ENCODE measurements at regions not wholly inside any gene's neighbourhood (a gene's known extent, or its start where the extent isn't known, plus 50 kb on each side); places are given as distances from the start of the nearest gene placed in this dataset.
"Not testable (repeated sequence)": the region's sequence is repeated elsewhere in the genome, so short reads cannot be mapped to it uniquely, and the experiment has no call there.

DNA sequence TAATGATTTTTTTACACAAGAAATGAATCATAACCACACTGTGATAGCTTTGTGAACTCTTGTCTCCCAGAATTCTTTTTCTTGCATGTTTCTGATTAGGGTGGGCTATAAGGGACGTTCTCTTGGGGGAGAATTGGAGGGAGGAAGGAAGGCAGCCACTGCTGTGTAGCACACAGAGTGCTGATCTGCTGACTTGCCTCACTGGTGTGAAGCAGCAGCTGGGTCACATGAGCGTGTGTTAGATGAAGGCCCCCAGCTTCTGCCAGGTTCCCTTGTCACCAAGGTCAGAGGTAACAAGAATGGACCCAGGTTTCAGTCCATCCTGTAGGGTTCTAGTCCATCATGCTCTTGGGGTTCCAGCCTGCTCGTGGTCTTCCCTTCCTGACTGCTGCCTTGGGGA, 107.4 kb upstream of the GLI2 start:
- no peak for DNase-seq (ENCODE audit: low read depth)

DNA sequence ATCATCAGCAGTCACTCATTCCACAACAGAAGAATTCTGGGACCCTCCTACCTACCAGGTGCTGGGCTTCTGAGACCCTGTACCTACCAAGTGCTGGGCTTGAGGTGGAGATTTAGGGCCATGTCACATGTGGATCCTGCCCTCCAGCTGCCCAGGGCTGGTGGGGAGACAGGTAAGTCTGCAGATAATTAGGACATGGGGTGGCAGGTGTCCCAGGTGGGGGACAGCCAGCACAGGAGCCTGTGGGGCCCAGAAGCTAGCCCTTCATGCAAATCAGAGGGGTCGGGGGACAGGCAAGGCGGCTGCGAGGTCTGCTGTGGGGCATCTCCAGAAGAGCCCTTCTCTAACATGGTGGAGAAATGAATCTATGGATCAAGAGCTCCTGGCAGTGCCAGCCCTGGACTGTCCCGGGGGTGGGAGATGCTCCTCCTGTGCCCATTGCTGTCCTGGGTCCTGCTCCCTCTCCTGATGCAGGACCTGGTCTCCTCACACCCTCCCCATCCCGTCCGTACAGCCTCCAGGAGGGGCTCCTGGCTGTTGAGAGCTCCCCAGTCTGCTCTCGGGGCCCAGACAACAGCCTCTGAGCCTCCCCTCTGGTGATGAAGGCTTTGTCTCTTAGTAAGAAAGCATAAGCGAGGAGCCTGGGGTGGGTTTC, 106.3 kb upstream of the GLI2 start:
- no peak for DNase-seq (ENCODE audit: low read depth)

DNA sequence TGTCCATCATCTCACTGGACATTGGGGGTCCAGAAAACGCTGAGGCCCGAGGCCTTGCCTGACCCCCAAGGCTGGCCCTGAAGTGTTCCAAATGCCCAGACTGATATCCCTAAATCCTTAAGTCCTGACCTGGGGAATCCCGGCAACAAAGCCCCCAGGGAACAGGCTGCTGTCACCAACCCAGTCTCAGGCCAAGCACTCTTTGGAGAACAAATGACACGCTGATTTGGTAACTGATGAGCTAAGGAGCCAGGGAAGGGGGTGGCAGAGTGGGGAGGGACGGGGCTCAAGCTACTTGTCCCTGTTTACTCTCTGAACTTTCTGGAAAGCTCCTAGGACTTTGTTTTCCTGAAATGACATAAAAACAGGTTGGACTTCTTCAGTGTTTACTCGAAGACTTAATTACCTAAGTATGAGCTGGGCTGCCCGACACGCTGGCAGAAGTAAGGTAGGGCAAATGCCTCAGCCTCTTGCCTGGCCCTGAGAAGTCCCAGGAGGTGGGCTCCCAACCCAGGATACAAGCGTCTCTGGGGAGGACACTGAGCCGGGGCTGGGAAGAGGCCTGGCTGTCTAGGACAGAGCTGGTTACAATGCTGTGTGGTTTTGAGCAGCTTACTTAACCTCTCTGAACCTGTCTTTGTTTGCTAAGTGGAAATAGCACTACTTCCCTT, 105.5 kb upstream of the GLI2 start:
- DNase-seq (ENCODE audit: low read depth): no peak

DNA sequence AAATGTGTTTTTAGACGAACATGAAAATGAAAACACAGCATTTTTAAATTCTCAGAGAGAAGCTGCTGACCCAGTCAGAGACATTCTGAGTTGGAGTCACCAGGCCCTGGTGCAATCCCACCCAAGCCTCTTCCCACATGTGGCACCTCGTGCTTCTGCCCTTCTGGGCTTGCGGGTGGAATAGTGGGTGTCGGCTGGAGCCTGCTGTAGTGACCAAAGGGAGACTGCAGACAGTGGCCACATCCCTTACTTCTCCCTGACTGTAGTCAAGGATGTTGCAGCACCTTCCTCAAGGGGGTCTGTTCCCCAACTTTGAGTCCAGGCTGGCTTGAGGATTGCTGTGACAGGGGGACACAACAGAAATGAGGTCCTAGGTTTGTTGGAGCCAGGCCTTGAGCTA, 104.4 kb upstream of the GLI2 start:
- no peak for DNase-seq (ENCODE audit: low read depth)

- no peak for DNase-seq (ENCODE audit: low read depth)
Observed at GRCh38 chr2:120631724-120632123, 103.9 kb upstream of the GLI2 start.

- no peak for DNase-seq (ENCODE audit: low read depth)
Observed at GRCh38 chr2:120632796-120633646, 102.6 kb upstream of the GLI2 start.

DNA sequence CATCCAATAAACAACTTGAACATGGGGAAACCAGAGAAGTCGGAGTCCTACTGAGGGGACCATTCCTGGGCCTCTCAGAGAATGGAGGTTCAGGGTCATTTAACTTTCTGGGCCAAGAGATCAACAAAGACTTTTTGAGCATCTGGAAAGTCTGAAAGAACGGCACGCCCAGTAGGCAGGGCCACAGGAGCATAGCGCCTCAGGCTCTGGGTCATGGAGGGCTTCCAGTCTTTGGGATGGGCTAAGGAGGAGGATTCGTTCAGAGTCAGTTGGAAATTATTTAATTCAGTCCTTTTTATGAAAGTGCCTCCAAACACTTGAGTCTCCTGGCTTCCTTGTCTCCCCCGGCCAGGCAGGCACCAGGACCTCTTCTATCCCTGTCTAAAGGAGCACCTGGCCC, 101.1 kb upstream of the GLI2 start:
- DNase-seq (ENCODE audit: low read depth): no peak

- no peak for DNase-seq (ENCODE audit: low read depth)
Observed at GRCh38 chr2:120635146-120635545, 100.5 kb upstream of the GLI2 start.

- DNase-seq (ENCODE audit: low read depth): no peak
Observed at GRCh38 chr2:120637847-120638246, 97.8 kb upstream of the GLI2 start.

DNA sequence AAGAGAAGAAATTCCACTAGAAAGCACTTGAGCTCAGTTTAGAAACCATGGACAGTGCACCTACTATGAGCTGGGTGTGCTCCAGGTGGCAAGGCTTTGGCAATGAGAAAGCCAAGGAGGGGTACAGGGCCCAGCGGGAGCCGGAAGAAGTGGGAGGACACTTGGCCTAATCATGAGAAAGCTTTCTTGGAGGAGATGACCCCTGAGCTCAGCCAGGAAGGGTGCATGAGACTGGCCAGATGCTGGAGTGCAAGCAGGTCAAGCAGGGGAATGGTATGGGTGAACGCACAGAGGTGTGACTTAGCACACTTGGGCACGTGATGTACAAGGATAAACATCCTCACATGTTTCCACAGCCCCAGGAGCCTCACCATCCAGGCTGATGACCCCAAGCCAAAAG, 97.2 kb upstream of the GLI2 start:
- DNase-seq (ENCODE audit: low read depth): no peak

GRCh38 chr2:120641366-120641771, 94.3 kb upstream of the GLI2 start:
- DNase-seq (ENCODE audit: low read depth): peak; percentile 67

GRCh38 chr2:120642646-120643045, 93.0 kb upstream of the GLI2 start:
- DNase-seq (ENCODE audit: low read depth): no peak

GRCh38 chr2:120646994-120647393, 88.7 kb upstream of the GLI2 start:
- DNase-seq (ENCODE audit: low read depth): no peak

DNA sequence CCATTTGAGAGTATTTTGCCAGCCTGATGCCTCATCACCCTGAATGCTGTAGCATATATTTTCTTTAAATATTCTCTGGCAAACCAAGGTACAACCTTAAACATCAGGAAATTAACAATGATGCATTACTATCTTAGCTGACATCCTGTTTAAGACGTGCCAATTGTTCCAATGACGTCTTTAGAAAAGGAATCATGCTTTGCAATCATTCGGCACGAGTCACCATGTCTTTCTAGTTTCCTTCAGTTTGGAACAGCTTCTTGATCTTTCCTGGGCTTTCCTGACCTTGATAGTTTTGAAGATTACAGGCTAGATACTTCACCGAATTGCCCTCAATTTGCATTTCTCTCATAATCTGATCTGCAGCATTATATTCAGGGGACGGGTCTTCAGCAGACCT, 88.2 kb upstream of the GLI2 start:
- peak; percentile 78 for DNase-seq (ENCODE audit: low read depth)

- not testable (repeated sequence) for DNase-seq (ENCODE audit: low read depth)
Observed at GRCh38 chr2:120649381-120649780, 86.3 kb upstream of the GLI2 start.

GRCh38 chr2:120650022-120650644, 85.5 kb upstream of the GLI2 start:
- DNase-seq (ENCODE audit: low read depth): no peak

DNA sequence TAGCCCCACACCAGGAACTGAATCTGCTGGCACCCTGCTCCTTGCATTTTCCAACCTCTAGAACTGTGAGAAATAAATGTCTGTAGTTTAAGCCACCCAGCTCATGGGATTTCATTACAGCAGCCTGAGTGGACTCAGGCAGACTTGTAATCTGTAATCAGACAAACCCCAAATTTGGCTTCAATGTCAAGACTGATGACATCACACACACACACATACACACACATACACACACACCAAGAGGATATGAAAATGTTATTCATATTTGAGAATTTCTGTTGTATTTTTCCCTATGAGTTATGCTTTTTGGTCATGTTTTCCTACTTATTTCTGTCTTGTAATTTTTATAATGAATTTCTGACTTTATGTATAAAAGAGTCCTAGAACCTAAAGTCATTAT, 83.8 kb upstream of the GLI2 start:
- DNase-seq (ENCODE audit: low read depth): no peak

- DNase-seq (ENCODE audit: low read depth): peak; percentile 78
Observed at GRCh38 chr2:120653046-120653445, 82.6 kb upstream of the GLI2 start.

GRCh38 chr2:120653871-120654270, 81.8 kb upstream of the GLI2 start:
- no peak for DNase-seq (ENCODE audit: low read depth)

DNA sequence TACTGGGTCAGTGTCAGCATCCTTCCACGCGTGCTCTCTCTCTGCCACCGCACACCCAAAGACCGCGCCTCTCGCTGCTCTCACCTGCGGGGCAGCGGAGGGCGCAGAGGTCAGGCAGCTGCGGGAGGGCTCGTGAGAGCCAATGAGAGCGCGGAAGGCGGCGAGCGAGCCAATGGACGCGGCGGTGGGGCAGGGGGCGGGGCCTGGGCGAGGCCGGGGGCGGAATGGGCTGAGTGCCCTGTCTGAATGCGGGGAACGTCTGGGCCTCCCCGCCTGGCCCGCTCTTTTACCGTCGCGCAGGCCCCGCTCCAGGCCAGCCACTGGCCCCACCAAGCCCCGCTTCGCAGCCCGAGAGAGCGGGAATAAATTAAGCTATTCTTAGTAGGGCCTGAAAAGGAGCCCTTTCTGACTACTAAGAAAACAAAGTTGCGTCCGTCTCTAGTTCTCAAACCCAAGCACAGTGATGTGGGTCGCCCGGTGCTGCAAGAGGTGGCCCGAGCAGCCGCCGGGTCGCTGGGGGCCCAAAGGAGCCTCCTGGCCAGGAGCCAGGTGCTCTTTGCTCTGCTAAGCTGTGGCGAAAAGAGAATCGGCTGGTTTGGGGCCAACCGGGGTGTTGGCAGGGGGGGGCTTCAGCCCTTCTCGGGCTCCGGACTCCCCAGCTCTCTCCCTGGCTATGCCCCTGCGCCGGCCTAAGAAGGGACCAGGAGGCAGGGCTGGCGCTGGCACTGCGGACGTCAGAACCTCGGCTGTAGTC, 81.1 kb upstream of the GLI2 start:
- no peak for DNase-seq (ENCODE audit: low read depth)

- no peak for DNase-seq (ENCODE audit: low read depth)
Observed at GRCh38 chr2:120656273-120656950, 79.3 kb upstream of the GLI2 start.
